Head of caudate nucleus (tissue), 42 donors: ENCODE measurements at regions not wholly inside any gene's neighbourhood (a gene's known extent, or its start where the extent isn't known, plus 50 kb on each side); places are given as distances from the start of the nearest gene placed in this dataset.
"Not testable (repeated sequence)": the region's sequence is repeated elsewhere in the genome, so short reads cannot be mapped to it uniquely, and the experiment has no call there.

ENCODE experiments used
- DNase-seq, 42 donors: peaks; one replicate each; pipeline versions ENCODE4 v3.0.0 to v3.0.0-alpha.2; 2020 to 2021; ENCODE audit warnings: mixed read lengths in 7 of 42
- intact Hi-C: fragments of 100-400 bp; cut with DNase I; formaldehyde crosslinking; loops from one replicate; pipeline ENCODE4 v1.15.0; 2022

DNA sequence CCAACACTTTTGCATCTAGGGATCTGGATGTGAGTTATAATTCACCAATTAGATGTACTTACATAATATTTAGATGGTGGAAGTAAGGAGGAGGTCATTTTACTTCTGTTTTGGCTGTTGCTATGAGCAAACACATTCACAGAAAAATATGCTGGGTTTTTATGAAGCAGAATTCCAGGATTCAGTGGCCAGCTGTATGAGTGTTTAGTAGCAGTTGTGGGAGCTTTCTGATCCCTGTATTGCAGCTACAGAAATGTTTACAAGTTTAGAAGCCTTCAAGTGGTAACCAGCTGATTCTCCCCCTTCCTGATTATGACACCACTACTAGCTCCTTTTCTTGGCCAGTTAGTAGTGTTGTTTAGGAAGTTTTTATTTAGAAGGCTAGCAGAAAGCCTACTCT is 177.0 kb downstream of the TENT5A start:
- no peak for DNase-seq
- intact Hi-C loops, result no loop called here

DNA sequence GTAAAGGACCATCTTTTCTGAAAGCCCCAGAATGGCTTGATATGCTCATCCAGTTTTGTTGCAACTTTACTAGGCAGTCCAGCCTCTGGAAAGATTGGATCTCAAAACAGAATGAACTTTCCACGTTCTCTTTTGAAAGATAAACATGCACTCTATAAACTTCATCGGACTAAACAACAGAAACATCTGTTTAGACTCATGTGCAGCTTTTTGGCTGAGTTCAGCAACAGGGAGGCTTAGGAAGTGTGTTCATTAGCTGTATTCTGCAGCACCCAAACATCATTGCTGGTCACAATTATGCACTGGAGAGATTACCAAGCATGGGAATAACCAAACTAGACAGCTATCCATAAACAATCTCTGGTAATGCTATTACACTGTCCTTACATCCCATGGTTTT is 180.5 kb downstream of the TENT5A start:
- intact Hi-C loops, result no loop called here
- no peak for DNase-seq

DNA sequence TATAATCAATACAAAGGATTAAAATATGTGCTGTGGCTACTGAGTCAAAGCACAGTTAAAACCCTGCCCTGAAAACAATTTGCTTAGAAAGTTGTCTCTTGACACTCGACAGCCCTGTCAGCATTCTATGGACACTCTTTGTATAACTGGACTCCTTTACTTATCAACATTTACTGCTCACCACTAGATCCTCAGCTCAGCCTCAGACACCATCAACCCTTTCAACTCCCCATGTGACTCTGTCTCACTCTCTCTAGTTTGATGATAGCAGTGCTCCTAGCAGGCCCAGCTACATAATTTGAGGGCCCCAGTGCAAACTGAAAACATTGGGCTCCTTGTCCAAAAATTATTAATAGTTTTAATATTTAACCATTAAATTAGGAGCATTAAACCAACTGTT is 181.8 kb downstream of the TENT5A start:
- intact Hi-C loops, result no loop called here
- DNase-seq, result no peak

DNA sequence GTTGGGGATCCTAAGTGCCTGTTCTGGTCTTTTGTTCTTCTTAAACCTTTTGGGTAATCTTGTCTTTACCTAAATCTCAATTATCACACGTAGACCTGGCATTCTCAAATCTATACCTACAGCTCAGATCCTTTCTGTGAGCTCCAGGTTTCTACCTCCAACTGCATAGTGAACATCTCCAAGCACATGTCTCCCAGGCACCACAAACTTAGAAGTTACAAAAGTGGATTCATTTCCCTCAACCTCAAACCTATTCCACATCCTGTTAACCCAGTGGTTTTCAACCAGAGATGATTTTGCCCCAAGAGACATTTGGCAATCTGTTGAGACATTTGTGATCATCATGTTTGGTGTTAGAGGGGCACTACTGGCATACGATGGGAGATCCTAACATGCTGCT is 183.5 kb downstream of the TENT5A start:
- intact Hi-C loops, result no loop called here
- no peak for DNase-seq

DNA sequence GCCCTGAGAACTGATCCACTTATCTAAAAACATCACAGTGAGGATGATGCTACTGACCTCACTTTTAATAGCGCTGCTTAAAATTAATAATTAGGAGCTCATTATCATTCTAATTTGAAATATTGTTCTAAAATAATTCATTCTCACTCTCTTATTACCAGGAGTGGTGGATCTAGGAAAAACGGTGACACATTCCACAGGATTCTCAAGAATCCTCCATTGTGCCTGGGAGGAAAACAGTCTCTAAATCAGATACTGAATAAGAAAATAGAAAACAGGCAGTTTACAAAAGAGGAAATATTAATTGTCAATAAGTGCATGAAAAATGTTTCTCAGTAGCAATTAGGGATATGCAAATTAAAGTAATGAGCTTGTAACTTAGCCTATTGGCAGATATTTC is 187.4 kb downstream of the TENT5A start:
- no peak for DNase-seq

DNA sequence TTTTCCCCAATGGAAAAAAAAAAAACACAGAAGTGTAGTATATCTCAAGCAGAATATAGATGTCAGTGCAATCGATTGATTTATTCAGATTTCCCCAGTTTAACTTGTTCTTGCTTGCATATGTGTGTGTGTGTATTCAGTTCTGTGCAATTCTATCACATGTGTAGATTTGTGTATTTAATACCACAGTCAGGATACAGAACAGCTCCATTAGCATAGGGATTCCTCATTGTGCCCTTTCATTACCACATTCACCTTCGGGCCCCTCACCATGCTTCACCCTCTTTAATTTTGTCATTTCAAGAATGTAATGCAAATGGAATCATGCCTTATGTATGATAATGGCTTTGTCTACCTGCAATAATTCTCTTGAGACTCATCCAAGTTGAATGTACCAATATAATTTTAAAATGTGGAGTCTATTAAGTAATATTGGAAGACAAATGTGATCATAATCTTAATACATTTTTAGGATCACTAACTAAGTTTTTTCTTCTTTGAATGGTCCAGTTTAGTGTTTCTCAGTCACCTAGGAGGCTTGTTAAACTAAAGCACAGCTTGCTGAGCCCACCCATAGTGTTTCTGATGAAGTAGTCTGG is 187.9 kb downstream of the TENT5A start:
- intact Hi-C loops, result no loop called here

More for the DNA sequence above, 187.4 kb downstream of the TENT5A start:
- intact Hi-C loops, result no loop called here

DNA sequence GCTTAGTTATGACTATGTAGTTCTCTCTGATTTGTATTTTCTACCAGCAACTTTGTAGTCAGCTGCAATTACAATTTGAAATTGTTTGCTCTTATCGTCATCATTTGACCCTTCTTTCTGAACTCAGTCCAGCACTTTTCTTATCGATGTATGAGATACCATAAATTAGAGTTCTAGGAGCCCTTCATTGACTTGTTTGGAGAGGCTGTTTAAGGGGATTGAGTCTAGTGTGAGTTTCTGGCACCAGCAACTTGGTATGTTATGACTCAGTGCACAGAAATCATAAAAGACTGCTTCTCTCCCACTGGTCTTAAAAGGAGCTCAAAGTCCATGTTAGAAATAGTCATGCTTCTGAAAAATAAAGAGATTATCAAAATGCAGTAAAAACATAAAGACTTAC is 190.3 kb downstream of the TENT5A start:
- intact Hi-C loops, result no loop called here
- DNase-seq, result no peak

More for the DNA sequence above, 187.9 kb downstream of the TENT5A start:
- no peak for DNase-seq

DNA sequence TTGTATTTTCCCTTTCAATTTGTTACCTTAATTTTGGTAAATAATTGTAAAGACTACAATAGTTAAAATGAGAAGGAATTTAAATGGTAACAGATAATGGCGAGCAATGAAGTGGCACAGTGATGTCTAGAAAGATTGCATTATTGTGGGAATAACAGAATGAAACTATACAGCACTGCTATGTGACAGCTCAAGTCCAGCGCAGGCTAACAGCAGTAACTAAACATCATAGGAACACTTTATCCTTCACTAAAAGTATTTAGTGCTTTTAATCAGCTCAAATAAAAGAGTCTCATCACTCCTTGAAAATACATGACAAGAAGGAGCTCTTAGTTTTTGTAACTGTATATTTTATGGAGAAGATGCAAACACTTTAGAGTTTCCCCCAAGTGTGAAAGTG is 190.8 kb downstream of the TENT5A start:
- intact Hi-C loops, result no loop called here
- DNase-seq, result no peak

DNA sequence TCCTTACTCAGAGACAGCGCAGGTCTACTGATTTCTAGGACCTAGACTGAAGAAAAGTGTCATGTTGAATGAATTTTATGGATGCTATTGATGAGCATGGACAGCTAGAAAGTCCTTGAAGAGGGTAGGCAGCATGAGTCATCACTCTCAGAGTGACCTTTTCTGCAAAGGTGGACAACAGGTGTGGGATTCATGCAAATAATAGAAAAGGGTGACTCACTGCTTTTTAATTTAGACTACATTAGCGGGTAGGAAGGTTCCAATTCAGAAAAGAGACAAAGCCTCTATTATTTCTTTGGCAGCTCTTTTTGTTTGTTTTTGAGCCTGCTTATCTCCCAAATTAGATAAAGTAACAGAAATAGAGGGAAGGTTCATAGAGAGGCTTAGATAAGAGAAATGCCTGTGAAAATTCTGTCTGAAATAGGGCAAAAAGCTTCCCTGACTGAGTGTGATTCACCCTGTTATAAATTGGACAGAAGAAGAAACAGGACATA is 191.4 kb downstream of the TENT5A start:
- DNase-seq, result no peak
- intact Hi-C loops, result no loop called here

DNA sequence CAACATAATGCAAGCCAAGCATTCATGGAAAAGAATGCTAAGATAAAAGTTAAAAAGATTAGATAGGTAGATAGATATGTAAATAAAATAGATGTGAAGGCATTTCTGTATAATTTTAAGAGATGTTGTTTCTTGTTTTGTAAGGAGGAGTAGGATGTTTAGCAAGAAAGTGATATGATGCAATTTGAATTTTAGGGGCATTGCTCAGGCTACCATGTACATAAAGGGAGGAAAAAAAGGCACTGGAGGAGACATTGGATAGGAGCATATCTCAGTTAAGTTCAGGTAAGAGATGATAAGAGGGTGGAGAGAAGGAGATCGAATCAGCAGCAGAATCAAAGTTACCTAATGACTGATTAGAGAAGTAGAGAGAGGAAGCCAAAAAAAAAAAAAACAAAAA is 194.7 kb downstream of the TENT5A start:
- DNase-seq, result no peak
- intact Hi-C loops, result no loop called here

DNA sequence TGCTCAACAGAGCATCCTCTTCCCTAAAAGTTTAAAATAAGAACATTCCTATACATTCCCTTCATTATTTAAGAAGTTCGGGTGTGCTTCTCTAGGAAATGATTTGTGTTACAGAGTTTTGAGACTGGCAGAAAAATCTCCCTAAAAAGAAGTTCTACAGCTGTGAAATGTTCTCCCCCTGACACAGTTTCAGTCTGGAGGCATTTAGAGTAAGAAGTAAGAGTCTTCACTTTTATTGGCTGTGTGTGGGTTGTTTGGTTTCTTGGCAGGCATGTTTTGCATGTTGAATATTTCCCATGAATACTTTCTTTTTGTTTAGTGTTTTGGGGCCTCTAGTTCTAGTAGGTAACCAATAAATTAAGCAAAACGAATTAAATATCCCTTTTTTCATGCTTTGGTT is 195.9 kb downstream of the TENT5A start:
- intact Hi-C loops, result no loop called here
- no peak for DNase-seq

DNA sequence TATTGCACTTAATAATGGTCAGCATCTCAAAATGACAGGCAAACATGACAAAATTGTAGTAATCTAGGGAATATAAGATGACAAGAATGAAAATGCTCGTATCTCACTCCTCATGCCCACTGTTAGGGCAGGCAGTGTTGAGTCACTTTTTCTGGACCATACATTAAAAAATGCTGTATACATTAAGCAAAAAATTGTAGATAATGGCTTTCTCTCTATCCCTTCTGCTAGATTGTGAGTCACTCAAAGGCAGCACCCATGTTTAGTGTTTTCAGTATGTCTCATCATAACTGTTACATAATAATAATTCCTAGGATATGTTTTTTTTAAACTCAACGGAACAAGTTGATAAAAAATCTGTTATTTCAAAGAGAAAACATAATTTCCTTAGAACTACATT is 199.3 kb downstream of the TENT5A start:
- no peak for DNase-seq
- intact Hi-C loops, result no loop called here

DNA sequence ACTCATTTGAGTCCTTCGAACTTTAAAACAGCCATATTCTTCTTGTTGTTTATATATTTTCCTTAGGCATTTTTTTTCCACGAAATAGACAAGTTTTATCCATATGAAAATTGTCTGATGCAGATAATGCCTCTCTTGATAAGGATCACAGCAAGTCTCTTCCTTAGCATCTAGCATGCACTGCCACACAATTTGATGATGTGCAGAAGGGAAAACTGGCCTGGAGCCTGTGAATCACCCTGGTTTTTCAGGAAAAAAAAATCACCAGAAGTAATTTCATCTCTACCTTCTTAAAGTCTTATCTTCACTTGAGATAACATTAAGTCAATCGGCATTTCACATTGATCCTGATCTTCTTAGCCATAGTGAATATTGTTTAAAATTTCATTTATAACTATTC is 199.8 kb downstream of the TENT5A start:
- DNase-seq, result no peak
- intact Hi-C loops, result no loop called here

DNA sequence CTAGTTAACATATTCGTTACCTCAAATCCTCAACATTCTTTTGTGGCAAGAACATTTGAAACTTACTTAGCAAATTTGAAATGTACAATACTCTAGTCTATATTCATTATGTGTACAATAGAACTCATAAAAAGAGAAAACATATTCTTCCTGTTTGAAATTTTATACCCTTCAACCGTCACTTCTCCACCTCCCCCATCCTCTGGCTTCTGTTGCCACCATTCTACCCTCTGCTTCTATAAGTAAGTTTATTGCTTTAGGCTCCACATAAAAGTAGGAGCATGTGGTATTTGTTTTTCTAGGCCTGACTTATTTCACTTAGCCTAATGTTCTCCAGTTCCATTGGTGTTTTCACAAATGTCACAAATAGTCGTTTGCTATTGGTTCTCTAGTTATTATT is 205.3 kb downstream of the TENT5A start:
- intact Hi-C loops, result no loop called here
- DNase-seq, result no peak

DNA sequence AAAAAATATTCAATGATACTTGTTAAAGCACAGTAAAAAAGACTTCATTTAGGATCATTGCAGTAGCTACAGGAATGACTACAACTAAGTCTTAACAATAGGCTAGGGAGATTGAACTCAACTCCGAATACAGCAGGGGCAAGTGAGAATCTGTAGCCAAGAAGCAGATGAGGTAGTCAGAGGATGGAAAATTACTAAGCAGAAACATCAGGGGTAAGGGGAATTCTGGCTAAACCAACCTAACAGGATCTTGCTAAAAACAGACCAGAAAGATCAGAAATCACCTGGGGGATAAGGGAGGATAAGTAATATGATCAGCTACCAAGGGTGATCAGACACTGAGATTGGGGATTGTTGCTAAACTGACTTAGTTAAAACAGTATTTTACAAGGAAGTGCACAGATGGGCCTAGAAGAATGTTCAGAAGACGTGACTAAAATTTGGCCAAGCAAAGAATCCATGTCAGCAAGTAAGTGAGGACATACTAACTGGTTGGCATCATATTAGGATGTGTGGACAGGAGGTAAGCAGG is 217.5 kb downstream of the TENT5A start:
- intact Hi-C loops, result no loop called here
- no peak for DNase-seq

DNA sequence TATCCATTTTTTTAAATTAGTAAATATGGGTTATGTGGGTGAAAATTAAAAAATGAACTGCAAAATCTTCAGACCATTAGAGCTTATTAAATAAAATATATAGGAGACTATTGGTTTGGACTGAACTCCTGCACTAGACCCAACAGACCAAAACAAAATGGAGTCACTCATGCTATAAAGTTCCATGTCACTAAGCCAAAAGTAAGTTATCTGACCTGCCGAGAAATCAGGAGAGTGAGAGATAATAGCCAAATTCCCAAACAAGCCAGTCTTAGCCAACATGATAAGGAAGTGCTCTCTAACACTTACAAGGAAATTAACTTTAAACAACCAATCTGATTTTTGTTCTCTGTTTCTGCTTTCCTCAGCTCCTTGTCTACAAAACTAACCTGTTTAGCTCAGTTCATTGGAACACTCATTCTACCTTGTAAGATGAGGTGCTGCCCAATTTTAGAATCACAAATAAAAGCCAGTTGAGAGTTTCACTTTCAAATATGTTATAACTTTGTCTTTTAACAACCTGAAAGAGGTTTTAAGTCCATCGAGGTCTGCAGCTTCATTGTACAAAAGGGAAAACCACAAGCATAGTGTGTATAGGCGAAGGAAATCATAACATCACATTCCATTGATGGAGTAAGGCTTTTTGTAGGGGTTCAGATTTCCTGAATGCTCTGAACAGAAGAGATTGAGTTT is 220.5 kb downstream of the TENT5A start:
- intact Hi-C loops, result no loop called here
- no peak for DNase-seq

DNA sequence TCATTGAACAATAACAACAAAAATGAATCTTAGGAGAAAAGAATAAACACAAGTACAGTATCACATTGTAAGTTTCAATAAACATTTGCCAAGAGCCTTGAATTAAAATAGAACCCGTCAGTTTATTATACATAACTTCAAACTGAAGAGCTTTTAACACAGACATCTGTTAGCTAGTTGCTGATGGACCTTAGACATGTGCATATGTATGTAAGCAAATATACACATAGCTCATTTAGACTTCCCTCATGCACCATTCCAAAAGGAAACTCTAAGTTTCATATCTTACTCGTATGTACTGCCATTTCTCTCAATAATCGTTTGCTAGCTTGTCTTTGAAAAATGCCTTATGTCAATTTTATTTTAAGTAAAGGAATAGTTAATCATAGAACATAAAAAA is 235.0 kb downstream of the TENT5A start:
- intact Hi-C loops, result no loop called here
- DNase-seq, result no peak

DNA sequence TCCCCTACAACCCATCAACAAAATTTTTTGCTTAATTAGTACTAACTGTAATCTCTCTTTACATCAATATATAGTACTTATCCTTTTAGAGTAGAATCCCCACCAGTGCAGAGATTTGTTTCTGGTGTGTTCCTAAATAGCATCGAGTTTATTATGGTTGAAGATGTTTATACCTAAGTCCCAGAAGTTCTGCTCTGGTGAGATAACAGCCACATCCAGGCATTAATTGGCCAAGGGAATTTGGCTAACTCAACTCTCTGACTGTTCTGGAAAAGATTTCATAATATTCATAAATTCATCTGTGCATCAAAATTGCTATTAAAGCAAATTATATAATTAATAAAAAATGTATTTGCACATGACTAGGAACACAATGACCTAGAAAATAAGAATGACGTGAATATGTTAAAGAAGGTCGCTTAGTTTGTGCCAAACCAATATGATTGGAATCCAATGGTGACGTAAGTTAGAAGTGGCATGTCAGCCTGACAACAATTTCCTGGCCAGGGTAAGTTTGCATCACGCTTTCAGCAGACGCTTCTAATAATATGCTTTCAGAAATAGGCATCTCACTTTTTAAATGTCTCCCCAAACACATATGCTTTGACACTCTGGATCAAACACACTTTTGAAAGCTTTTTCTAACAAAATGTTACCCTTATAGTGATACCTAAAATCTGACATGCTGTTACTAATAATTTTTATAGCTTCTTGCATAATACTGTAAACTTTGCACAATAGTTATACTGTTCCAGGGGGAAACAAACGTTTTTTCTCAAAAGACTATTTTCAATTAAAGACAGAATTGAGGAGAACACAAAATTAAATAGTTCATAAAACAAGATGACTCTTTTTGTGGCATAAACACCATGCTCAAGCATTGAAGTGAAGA is 236.7 kb downstream of the TENT5A start:
- DNase-seq, result no peak
- intact Hi-C loops, result no loop called here

DNA sequence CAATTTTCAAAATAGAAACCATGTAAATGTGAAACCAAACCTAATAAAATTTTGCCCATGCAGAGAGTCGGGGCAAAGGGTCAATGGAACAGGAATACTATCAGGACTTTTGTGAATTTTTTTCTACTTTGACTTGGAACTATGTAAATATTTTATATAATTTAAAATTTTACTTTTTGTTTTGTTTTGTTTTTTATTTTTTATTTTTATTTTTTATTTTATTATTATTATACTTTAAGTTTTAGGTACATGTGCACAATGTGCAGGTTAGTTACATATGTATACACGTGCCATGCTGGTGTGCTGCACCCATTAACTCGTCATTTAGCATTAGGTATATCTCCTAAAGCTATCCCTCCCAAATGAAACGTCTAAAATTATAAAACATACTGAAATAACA is 238.3 kb downstream of the TENT5A start:
- intact Hi-C loops, DNase-seq: not testable (repeated sequence)

DNA sequence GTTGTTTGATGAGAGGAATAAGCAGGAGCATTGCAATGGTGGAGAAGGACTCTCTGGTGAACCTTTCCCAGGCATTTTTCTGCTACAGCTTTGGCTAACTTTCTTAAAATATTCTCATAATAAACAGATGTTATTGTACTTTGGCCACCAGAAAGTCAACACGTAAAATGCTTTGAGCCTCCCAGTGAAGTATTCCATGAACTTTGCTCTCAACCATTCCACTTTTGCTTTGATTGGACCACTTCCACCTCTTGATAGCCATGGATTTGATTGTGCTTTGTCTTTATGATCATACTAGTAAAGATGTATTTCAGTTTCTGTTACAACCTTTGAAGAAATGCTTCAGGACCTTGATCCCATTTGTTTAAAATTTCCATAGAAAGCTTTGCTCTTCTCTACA is 241.1 kb downstream of the TENT5A start:
- intact Hi-C loops, result no loop called here
- DNase-seq, result no peak
